Psoas muscle (tissue), 7 donors: ENCODE measurements at regions not wholly inside any gene's neighbourhood (a gene's known extent, or its start where the extent isn't known, plus 50 kb on each side); places are given as distances from the start of the nearest gene placed in this dataset.

Experiments used
- ATAC-seq, 4 donors: fragments of 200-7000 bp; cut with Tn5 transposase; one replicate each; pipeline ENCODE4 v1.9.1; 2020; ENCODE audit warnings: moderate library complexity in 3 of 4, mild to moderate bottlenecking in 2 of 4
- DNase-seq, 2 donors: peaks; one replicate each; pipeline ENCODE4 v3.0.0-alpha.2; 2020
- H3K27ac ChIP-seq: fragments of 200-600 bp; one replicate; pipeline ENCODE4 v1.8.0; 2022
- H3K27me3 ChIP-seq, 3 donors: fragments of 200-600 bp in 1 of 3; one replicate each; pipeline versions ENCODE4 v1.6.1 to v1.8.0; 2013 to 2022; ENCODE audit warnings: low read length in 2 of 3, mild to moderate bottlenecking in 2 of 3, moderate library complexity in 1 of 3; ENCODE audit not compliant: insufficient read depth in 3 of 3
- H3K36me3 ChIP-seq, 2 donors: fragments of 200-600 bp in 1 of 2; one replicate each; pipeline versions ENCODE4 v1.6.1 to v1.8.0; 2013 to 2022; ENCODE audit warnings: low read depth in 1 of 2, mild to moderate bottlenecking in 1 of 2, moderate library complexity in 1 of 2; ENCODE audit not compliant: insufficient read depth in 1 of 2
- H3K4me1 ChIP-seq: fragments of 200-600 bp; one replicate; pipeline ENCODE4 v1.8.0; 2022
- H3K4me3 ChIP-seq: fragments of 200-600 bp; one replicate; pipeline ENCODE4 v1.8.0; 2022; ENCODE audit warnings: mild to moderate bottlenecking
- H3K9me3 ChIP-seq: fragments of 200-600 bp; one replicate; pipeline ENCODE4 v1.8.0; 2022
- WGBS, 3 donors: extraction: QIAGEN DNeasy Blood & Tissue Kit; methylation state at CpG; one replicate each; pipeline versions ENCODE4 v1.1.6 to v1.1.7; 2013; 5-methylcytosine and 5-hydroxymethylcytosine counted together
- intact Hi-C, 2 donors: fragments of 100-400 bp; cut with DNase I; formaldehyde crosslinking; loops; one replicate each; pipeline versions ENCODE4 v1.11.0 to v1.14.2; 2022
- TF ChIP-seq, protein P1 (sequence below): fragments of 200-600 bp; IDR thresholded peaks from one replicate; pipeline ENCODE4 v1.8.0; 2022; ENCODE audit warnings: antibody characterized with exemption
- donor health status: healthy with polysubstance abuse.
- donor health status: DM: no; HTN: no; CAD: no; lungs with moderate emphysema.
- donor health status: Bipolar disorder and iron deficiency.
- donor health status: healthy.
- donor health status: DM: yes; HTN: yes; CAD: no.
- donor health status: DM: no; HTN: no; CAD: no.
- donor health status: DM: yes; HTN: yes; CAD: no.

DNA sequence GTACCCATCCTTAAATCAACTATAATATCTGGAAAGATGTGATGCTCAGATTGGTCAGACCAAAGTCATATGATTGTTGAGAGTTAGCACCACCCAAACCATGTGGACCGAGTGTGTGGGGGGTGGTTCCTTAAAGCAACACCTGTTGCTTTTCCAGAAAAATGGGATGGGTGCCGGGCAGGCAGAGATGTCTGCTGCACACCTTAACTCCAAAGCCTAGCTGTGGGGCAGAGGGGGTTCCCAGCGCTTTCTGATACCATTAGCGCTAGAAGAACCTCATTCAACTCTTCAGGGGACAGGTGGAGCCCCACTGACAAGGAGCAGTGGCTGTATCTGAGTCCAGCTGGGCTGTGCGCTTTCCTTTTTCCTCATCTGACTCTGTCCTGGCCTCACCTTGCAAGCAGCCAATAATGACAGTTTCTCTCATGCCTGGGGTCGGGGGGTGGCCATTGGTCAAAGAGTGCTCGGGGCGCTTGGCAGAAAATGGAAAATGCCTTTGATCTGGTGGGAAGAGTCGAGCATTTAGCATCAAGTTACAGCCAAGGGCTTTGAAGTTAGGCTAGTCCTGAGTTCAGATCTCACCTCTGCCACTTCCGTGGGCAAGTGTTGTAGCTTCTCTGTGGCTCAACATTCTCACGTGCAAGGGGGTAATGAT is 82.6 kb downstream of the IRX3 start:
- TF ChIP-seq, protein P1, sequence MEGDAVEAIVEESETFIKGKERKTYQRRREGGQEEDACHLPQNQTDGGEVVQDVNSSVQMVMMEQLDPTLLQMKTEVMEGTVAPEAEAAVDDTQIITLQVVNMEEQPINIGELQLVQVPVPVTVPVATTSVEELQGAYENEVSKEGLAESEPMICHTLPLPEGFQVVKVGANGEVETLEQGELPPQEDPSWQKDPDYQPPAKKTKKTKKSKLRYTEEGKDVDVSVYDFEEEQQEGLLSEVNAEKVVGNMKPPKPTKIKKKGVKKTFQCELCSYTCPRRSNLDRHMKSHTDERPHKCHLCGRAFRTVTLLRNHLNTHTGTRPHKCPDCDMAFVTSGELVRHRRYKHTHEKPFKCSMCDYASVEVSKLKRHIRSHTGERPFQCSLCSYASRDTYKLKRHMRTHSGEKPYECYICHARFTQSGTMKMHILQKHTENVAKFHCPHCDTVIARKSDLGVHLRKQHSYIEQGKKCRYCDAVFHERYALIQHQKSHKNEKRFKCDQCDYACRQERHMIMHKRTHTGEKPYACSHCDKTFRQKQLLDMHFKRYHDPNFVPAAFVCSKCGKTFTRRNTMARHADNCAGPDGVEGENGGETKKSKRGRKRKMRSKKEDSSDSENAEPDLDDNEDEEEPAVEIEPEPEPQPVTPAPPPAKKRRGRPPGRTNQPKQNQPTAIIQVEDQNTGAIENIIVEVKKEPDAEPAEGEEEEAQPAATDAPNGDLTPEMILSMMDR = no peak
- Histone ChIP-seq H3K36me3 (no peaks in the 10 kb centered on the region), H3K4me3 (no peak overlapping the region), H3K27me3 (peaks cover 0 to 2% (median 0%) of the 10 kb centered on the region in 3 donors), H3K27ac (no peak overlapping the region), H3K4me1 (no peaks in the 10 kb centered on the region), H3K9me3 (no peaks in the 10 kb centered on the region)
- DNase-seq (no peak), ATAC-seq (no peak)
- WGBS, 3 donors = 67 to 69% (median 68%) methylated on average over 11 of the region's 11 CpGs
- intact Hi-C loops = no loop called here

DNA sequence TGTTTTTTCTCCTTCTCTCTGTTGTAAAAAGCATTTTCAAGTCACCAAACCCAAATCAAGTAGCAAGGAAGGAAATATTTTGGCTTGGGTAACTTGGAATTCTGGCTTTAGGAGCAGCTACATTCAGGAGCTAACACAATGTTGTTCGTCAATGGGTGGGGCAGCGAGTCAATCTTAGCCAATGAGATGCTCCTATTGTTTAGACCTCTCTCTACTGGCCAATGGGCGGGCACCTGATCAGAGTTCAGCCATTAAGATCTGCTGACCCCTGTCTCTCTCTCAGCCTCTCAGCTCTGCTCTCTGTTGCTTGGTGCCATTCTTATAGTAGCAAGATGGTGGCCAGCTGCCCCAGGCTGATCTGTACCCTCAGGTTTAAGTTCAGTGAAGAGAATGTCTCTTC is 83.2 kb downstream of the IRX3 start:
- intact Hi-C loops = no loop called here
- no peaks in the 10 kb centered on the region for H3K4me1 ChIP-seq
- no peak overlapping the region for H3K4me3 ChIP-seq
- H3K9me3 ChIP-seq = no peaks in the 10 kb centered on the region
- TF ChIP-seq, protein P1 = no peak
- DNase-seq (no peak), ATAC-seq (no peak)
- no peak overlapping the region for H3K27ac ChIP-seq
- no peaks in the 10 kb centered on the region for H3K36me3 ChIP-seq
- H3K27me3 ChIP-seq = peaks cover 0 to 2% (median 0%) of the 10 kb centered on the region in 3 donors
- WGBS, 3 donors = 92 to 95% (median 94%) methylated on average over 3 of the region's 3 CpGs
